ENCODE measurements at regions not wholly inside any gene's neighbourhood (a gene's known extent, or its start where the extent isn't known, plus 50 kb on each side); places are given as distances from the start of the nearest gene placed in this dataset.
"Not testable (repeated sequence)": the region's sequence is repeated elsewhere in the genome, so short reads cannot be mapped to it uniquely, and the experiment has no call there.

- not testable (repeated sequence) for H2BK12ac ChIP-seq (ENCODE audit: low read length in 2 of 2); H3K23ac ChIP-seq (ENCODE audit: low read length in 2 of 2); H3K4ac ChIP-seq (ENCODE audit: low read depth in 1 of 2, low read length in 2 of 2); H2BK15ac ChIP-seq (ENCODE audit: low read depth, poor library complexity, severe bottlenecking); H3K79me1 ChIP-seq (replicated peaks; ENCODE audit: low read length, poor library complexity, severe bottlenecking); H3K4me1 ChIP-seq (ENCODE audit: control insufficient read depth, insufficient read depth, low read depth, low read length); H3K36me3 ChIP-seq (ENCODE audit: control insufficient read depth in 1 of 2, insufficient read depth in 2 of 2, low read depth in 1 of 2, low read length in 2 of 2); H2AFZ ChIP-seq (ENCODE audit: low read depth, low read length); H3K27me3 ChIP-seq (ENCODE audit: control insufficient read depth in 1 of 2, insufficient read depth in 1 of 2, low read length in 2 of 2); H2BK120ac ChIP-seq (ENCODE audit: low read depth, low read length); H3K14ac ChIP-seq (ENCODE audit: low read length in 2 of 2); H3K4me3 ChIP-seq (ENCODE audit: insufficient read depth in 1 of 2, low read depth in 1 of 2, low read length in 2 of 2); H3K9ac ChIP-seq (ENCODE audit: low read length); H4K8ac ChIP-seq (ENCODE audit: low read length); H2BK5ac ChIP-seq (ENCODE audit: low read depth, low read length, poor library complexity, severe bottlenecking); H3K4me2 ChIP-seq (ENCODE audit: low read length, poor library complexity, severe bottlenecking); H3K9me3 ChIP-seq (ENCODE audit: control insufficient read depth, low read length); H3K27ac ChIP-seq (ENCODE audit: low read length, poor library complexity, severe bottlenecking); H4K91ac ChIP-seq (ENCODE audit: low read length); H3K18ac ChIP-seq (ENCODE audit: low read depth in 1 of 2, low read length in 2 of 2); DNase-seq; H2AK5ac ChIP-seq (ENCODE audit: low read length, severe bottlenecking)
- WGBS: 97% methylated on average over 29 of the region's 46 CpGs
Measured at GRCh38 chr7:152538346-152539189, 102.8 kb upstream of the KMT2C start.

- H2BK5ac ChIP-seq (ENCODE audit: low read depth, low read length, poor library complexity, severe bottlenecking): no peak overlapping the region
- H3K27ac ChIP-seq (ENCODE audit: low read length, poor library complexity, severe bottlenecking): no peak overlapping the region
- H4K8ac ChIP-seq (ENCODE audit: low read length): no peak overlapping the region
- H3K4me3 ChIP-seq (ENCODE audit: insufficient read depth in 1 of 2, low read depth in 1 of 2, low read length in 2 of 2): no peak overlapping the region
- no peak overlapping the region for H2BK15ac ChIP-seq (ENCODE audit: low read depth, poor library complexity, severe bottlenecking)
- no peak overlapping the region for H3K23ac ChIP-seq (ENCODE audit: low read length in 2 of 2)
- H4K91ac ChIP-seq (ENCODE audit: low read length): no peak overlapping the region
- DNase-seq: no peak
- no peaks in the 10 kb centered on the region for H3K9me3 ChIP-seq (ENCODE audit: control insufficient read depth, low read length)
- H2AFZ ChIP-seq (ENCODE audit: low read depth, low read length): no peak overlapping the region
- peaks cover 3% of the 10 kb centered on the region for H3K4me1 ChIP-seq (ENCODE audit: control insufficient read depth, insufficient read depth, low read depth, low read length)
- no peak overlapping the region for H2BK12ac ChIP-seq (ENCODE audit: low read length in 2 of 2)
- H3K4me2 ChIP-seq (ENCODE audit: low read length, poor library complexity, severe bottlenecking): no peak overlapping the region
- H2AK5ac ChIP-seq (ENCODE audit: low read length, severe bottlenecking): no peak overlapping the region
- no peaks in the 10 kb centered on the region for H3K79me1 ChIP-seq (replicated peaks; ENCODE audit: low read length, poor library complexity, severe bottlenecking)
- no peak overlapping the region for H3K4ac ChIP-seq (ENCODE audit: low read depth in 1 of 2, low read length in 2 of 2)
- 68% methylated on average over 4 of the region's 4 CpGs for WGBS
- no peaks in the 10 kb centered on the region for H3K36me3 ChIP-seq (ENCODE audit: control insufficient read depth in 1 of 2, insufficient read depth in 2 of 2, low read depth in 1 of 2, low read length in 2 of 2)
- no peak overlapping the region for H3K18ac ChIP-seq (ENCODE audit: low read depth in 1 of 2, low read length in 2 of 2)
- no peak overlapping the region for H3K14ac ChIP-seq (ENCODE audit: low read length in 2 of 2)
- no peak overlapping the region for H3K9ac ChIP-seq (ENCODE audit: low read length)
- H2BK120ac ChIP-seq (ENCODE audit: low read depth, low read length): no peak overlapping the region
- H3K27me3 ChIP-seq (ENCODE audit: control insufficient read depth in 1 of 2, insufficient read depth in 1 of 2, low read length in 2 of 2): no peaks in the 10 kb centered on the region
Measured at GRCh38 chr7:152537639-152538038, 101.8 kb upstream of the KMT2C start.

- Histone ChIP-seq H2AK5ac (ENCODE audit: low read length, severe bottlenecking) (no peak overlapping the region), H3K14ac (ENCODE audit: low read length in 2 of 2) (no peak overlapping the region), H3K23ac (ENCODE audit: low read length in 2 of 2) (no peak overlapping the region), H3K27ac (ENCODE audit: low read length, poor library complexity, severe bottlenecking) (no peak overlapping the region), H2BK15ac (ENCODE audit: low read depth, poor library complexity, severe bottlenecking) (no peak overlapping the region), H4K91ac (ENCODE audit: low read length) (no peak overlapping the region), H3K4me1 (ENCODE audit: control insufficient read depth, insufficient read depth, low read depth, low read length) (no peaks in the 10 kb centered on the region), H3K9me3 (ENCODE audit: control insufficient read depth, low read length) (no peaks in the 10 kb centered on the region), H2BK120ac (ENCODE audit: low read depth, low read length) (no peak overlapping the region), H3K4me3 (ENCODE audit: insufficient read depth in 1 of 2, low read depth in 1 of 2, low read length in 2 of 2) (no peak overlapping the region), H2BK5ac (ENCODE audit: low read depth, low read length, poor library complexity, severe bottlenecking) (no peak overlapping the region), H3K4ac (ENCODE audit: low read depth in 1 of 2, low read length in 2 of 2) (no peak overlapping the region), H3K18ac (ENCODE audit: low read depth in 1 of 2, low read length in 2 of 2) (no peak overlapping the region), H2AFZ (ENCODE audit: low read depth, low read length) (no peak overlapping the region), H3K79me1 (replicated peaks; ENCODE audit: low read length, poor library complexity, severe bottlenecking) (no peaks in the 10 kb centered on the region), H2BK12ac (ENCODE audit: low read length in 2 of 2) (no peak overlapping the region), H3K36me3 (ENCODE audit: control insufficient read depth in 1 of 2, insufficient read depth in 2 of 2, low read depth in 1 of 2, low read length in 2 of 2) (no peaks in the 10 kb centered on the region), H4K8ac (ENCODE audit: low read length) (no peak overlapping the region), H3K4me2 (ENCODE audit: low read length, poor library complexity, severe bottlenecking) (no peak overlapping the region), H3K9ac (ENCODE audit: low read length) (no peak overlapping the region), H3K27me3 (ENCODE audit: control insufficient read depth in 1 of 2, insufficient read depth in 1 of 2, low read length in 2 of 2) (peaks cover 0 to 5% of the 10 kb centered on the region in 2 experiments)
- 83% methylated on average over 4 of the region's 6 CpGs for WGBS
- DNase-seq: no peak
Measured at GRCh38 chr7:152528612-152529011, 92.8 kb upstream of the KMT2C start.

GRCh38 chr7:152527610-152528032 is 91.8 kb upstream of the KMT2C start:
- H3K4ac ChIP-seq (ENCODE audit: low read depth in 1 of 2, low read length in 2 of 2): no peak overlapping the region
- no peak for DNase-seq
- no peak overlapping the region for H4K8ac ChIP-seq (ENCODE audit: low read length)
- 76% methylated on average over 4 of the region's 7 CpGs for WGBS
- H2BK5ac ChIP-seq (ENCODE audit: low read depth, low read length, poor library complexity, severe bottlenecking): no peak overlapping the region
- peaks cover 0 to 12% of the 10 kb centered on the region in 2 experiments for H3K27me3 ChIP-seq (ENCODE audit: control insufficient read depth in 1 of 2, insufficient read depth in 1 of 2, low read length in 2 of 2)
- H3K14ac ChIP-seq (ENCODE audit: low read length in 2 of 2): no peak overlapping the region
- no peaks in the 10 kb centered on the region for H3K9me3 ChIP-seq (ENCODE audit: control insufficient read depth, low read length)
- H4K91ac ChIP-seq (ENCODE audit: low read length): no peak overlapping the region
- H3K9ac ChIP-seq (ENCODE audit: low read length): peak overlapping the region; percentile 77
- no peak overlapping the region for H2BK12ac ChIP-seq (ENCODE audit: low read length in 2 of 2)
- H3K4me1 ChIP-seq (ENCODE audit: control insufficient read depth, insufficient read depth, low read depth, low read length): no peaks in the 10 kb centered on the region
- no peak overlapping the region for H3K18ac ChIP-seq (ENCODE audit: low read depth in 1 of 2, low read length in 2 of 2)
- H3K4me2 ChIP-seq (ENCODE audit: low read length, poor library complexity, severe bottlenecking): no peak overlapping the region
- no peaks in the 10 kb centered on the region for H3K79me1 ChIP-seq (replicated peaks; ENCODE audit: low read length, poor library complexity, severe bottlenecking)
- H3K23ac ChIP-seq (ENCODE audit: low read length in 2 of 2): no peak overlapping the region
- H3K27ac ChIP-seq (ENCODE audit: low read length, poor library complexity, severe bottlenecking): no peak overlapping the region
- H2BK120ac ChIP-seq (ENCODE audit: low read depth, low read length): no peak overlapping the region
- no peak overlapping the region for H2BK15ac ChIP-seq (ENCODE audit: low read depth, poor library complexity, severe bottlenecking)
- no peak overlapping the region for H2AFZ ChIP-seq (ENCODE audit: low read depth, low read length)
- H3K4me3 ChIP-seq (ENCODE audit: insufficient read depth in 1 of 2, low read depth in 1 of 2, low read length in 2 of 2): peak overlapping the region in 1 of 2 experiments; percentile 66
- no peaks in the 10 kb centered on the region for H3K36me3 ChIP-seq (ENCODE audit: control insufficient read depth in 1 of 2, insufficient read depth in 2 of 2, low read depth in 1 of 2, low read length in 2 of 2)
- H2AK5ac ChIP-seq (ENCODE audit: low read length, severe bottlenecking): no peak overlapping the region

All from mesenchymal stem cell (in vitro differentiated cells and primary cell).